ENCODE measurements at regions not wholly inside any gene's neighbourhood (a gene's known extent, or its start where the extent isn't known, plus 50 kb on each side); places are given as distances from the start of the nearest gene placed in this dataset.

GRCh38 chr1:66433611-66434010, 100.3 kb upstream of the SGIP1 start:
- H3K27ac ChIP-seq (ENCODE audit: low read depth, low read length): no peak overlapping the region
- DNase-seq: no peak
- H3K9me3 ChIP-seq (ENCODE audit: insufficient read depth, low read depth, low read length): peaks cover 2% of the 10 kb centered on the region
- no peak overlapping the region for H3K23ac ChIP-seq (ENCODE audit: low read length)
- H3K18ac ChIP-seq (ENCODE audit: low read length): no peak overlapping the region
- no peak overlapping the region for H2AK5ac ChIP-seq (ENCODE audit: low read length)
- H3K9ac ChIP-seq (ENCODE audit: low read length): no peak overlapping the region
- H4K12ac ChIP-seq (ENCODE audit: low read depth, low read length): no peak overlapping the region
- no peak overlapping the region for H3K4ac ChIP-seq (ENCODE audit: low read depth, low read length)
- no peaks in the 10 kb centered on the region for H3K36me3 ChIP-seq (ENCODE audit: control insufficient read depth in 1 of 2, insufficient read depth in 2 of 2, low read length in 2 of 2)
- no peaks in the 10 kb centered on the region for H3K79me2 ChIP-seq (ENCODE audit: control insufficient read depth, insufficient read depth, low read length, poor library complexity)
- H3K14ac ChIP-seq (ENCODE audit: low read length): no peak overlapping the region
- no peak overlapping the region for H2BK120ac ChIP-seq (ENCODE audit: insufficient read depth, low read length, poor library complexity)
- H2AFZ ChIP-seq (ENCODE audit: insufficient read depth, low read length, poor library complexity): no peak overlapping the region
- H4K8ac ChIP-seq (ENCODE audit: low read depth, low read length): no peak overlapping the region
- H2BK5ac ChIP-seq (ENCODE audit: low read depth, low read length, poor library complexity): no peak overlapping the region
- H3K4me3 ChIP-seq (ENCODE audit: low read depth, low read length): no peak overlapping the region
- no peak overlapping the region for H4K91ac ChIP-seq (ENCODE audit: low read depth, low read length)
- no peaks in the 10 kb centered on the region for H3K79me1 ChIP-seq (ENCODE audit: low read length)
- no peak overlapping the region for H3K4me2 ChIP-seq (ENCODE audit: low read length)
- H3K4me1 ChIP-seq (ENCODE audit: control insufficient read depth in 1 of 2, insufficient read depth in 2 of 2, low read length in 2 of 2): peaks cover 0 to 3% of the 10 kb centered on the region in 2 experiments
- no peaks in the 10 kb centered on the region for H3K27me3 ChIP-seq (ENCODE audit: insufficient read depth, low read length)
- no peak overlapping the region for H2BK12ac ChIP-seq (ENCODE audit: low read length)

DNA sequence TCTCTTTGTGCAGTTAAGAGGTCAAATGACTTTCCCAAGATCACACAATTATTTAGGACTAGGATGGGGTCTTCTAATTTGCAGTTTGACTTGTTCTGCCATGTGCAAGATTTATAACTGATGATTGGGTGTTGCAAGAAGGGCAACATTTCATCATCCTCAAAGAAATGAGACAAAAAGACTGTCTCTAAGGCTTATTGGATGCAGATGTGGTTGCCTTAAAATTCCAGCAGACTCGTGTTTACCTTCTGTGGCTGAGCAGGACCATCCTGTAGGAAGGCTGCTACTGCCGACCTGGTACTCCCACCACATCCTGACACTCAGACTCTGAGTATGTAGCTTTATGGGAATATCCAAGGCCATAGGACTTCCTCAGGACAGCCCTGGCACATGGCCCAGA, 99.9 kb upstream of the SGIP1 start:
- H2BK120ac ChIP-seq (ENCODE audit: insufficient read depth, low read length, poor library complexity): no peak overlapping the region
- no peak overlapping the region for H4K12ac ChIP-seq (ENCODE audit: low read depth, low read length)
- no peaks in the 10 kb centered on the region for H3K79me1 ChIP-seq (ENCODE audit: low read length)
- no CpG with 5 or more reads among the region's 2 CpGs for WGBS (ENCODE audit: extremely low coverage, insufficient coverage, insufficient read length)
- H2AFZ ChIP-seq (ENCODE audit: insufficient read depth, low read length, poor library complexity): no peak overlapping the region
- no peak overlapping the region for H3K4me3 ChIP-seq (ENCODE audit: low read depth, low read length)
- H3K23ac ChIP-seq (ENCODE audit: low read length): no peak overlapping the region
- H4K8ac ChIP-seq (ENCODE audit: low read depth, low read length): no peak overlapping the region
- no peak overlapping the region for H3K9ac ChIP-seq (ENCODE audit: low read length)
- H3K36me3 ChIP-seq (ENCODE audit: control insufficient read depth in 1 of 2, insufficient read depth in 2 of 2, low read length in 2 of 2): no peaks in the 10 kb centered on the region
- DNase-seq: no peak
- H2AK5ac ChIP-seq (ENCODE audit: low read length): no peak overlapping the region
- peaks cover 2% of the 10 kb centered on the region for H3K9me3 ChIP-seq (ENCODE audit: insufficient read depth, low read depth, low read length)
- H3K14ac ChIP-seq (ENCODE audit: low read length): no peak overlapping the region
- H4K91ac ChIP-seq (ENCODE audit: low read depth, low read length): no peak overlapping the region
- H3K79me2 ChIP-seq (ENCODE audit: control insufficient read depth, insufficient read depth, low read length, poor library complexity): no peaks in the 10 kb centered on the region
- no peak overlapping the region for H3K4ac ChIP-seq (ENCODE audit: low read depth, low read length)
- no peak overlapping the region for H3K4me2 ChIP-seq (ENCODE audit: low read length)
- no peak overlapping the region for H3K27ac ChIP-seq (ENCODE audit: low read depth, low read length)
- H3K4me1 ChIP-seq (ENCODE audit: control insufficient read depth in 1 of 2, insufficient read depth in 2 of 2, low read length in 2 of 2): peaks cover 0 to 3% of the 10 kb centered on the region in 2 experiments
- H3K27me3 ChIP-seq (ENCODE audit: insufficient read depth, low read length): no peaks in the 10 kb centered on the region
- H3K18ac ChIP-seq (ENCODE audit: low read length): no peak overlapping the region
- no peak overlapping the region for H2BK5ac ChIP-seq (ENCODE audit: low read depth, low read length, poor library complexity)
- H2BK12ac ChIP-seq (ENCODE audit: low read length): no peak overlapping the region

DNA sequence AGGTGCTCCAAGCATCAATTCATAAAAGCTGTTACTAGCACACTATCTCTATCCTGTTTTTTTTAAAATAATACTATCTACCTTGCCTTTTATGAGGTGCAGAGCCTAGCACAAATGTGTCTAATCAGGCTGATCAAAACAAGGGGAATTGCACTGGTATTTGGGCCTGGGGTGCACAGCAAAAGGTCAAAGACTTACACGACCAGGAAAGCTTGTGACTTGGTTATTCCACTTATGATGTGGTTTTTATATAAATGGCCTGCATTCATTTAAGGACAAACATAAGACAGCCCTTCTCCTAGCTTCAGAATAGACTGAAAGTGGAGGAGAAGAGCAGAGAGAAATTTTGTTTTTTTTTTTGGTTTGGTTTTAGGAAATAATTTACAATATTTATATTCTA, 98.4 kb upstream of the SGIP1 start:
- no peaks in the 10 kb centered on the region for H3K79me2 ChIP-seq (ENCODE audit: control insufficient read depth, insufficient read depth, low read length, poor library complexity)
- no peak overlapping the region for H3K18ac ChIP-seq (ENCODE audit: low read length)
- H3K4me1 ChIP-seq (ENCODE audit: control insufficient read depth in 1 of 2, insufficient read depth in 2 of 2, low read length in 2 of 2): peaks cover 0 to 3% of the 10 kb centered on the region in 2 experiments
- H3K4ac ChIP-seq (ENCODE audit: low read depth, low read length): no peak overlapping the region
- no CpG with 5 or more reads among the region's 1 CpG for WGBS (ENCODE audit: extremely low coverage, insufficient coverage, insufficient read length)
- H2BK12ac ChIP-seq (ENCODE audit: low read length): no peak overlapping the region
- H2BK120ac ChIP-seq (ENCODE audit: insufficient read depth, low read length, poor library complexity): no peak overlapping the region
- H2AK5ac ChIP-seq (ENCODE audit: low read length): no peak overlapping the region
- H3K9ac ChIP-seq (ENCODE audit: low read length): no peak overlapping the region
- H3K4me3 ChIP-seq (ENCODE audit: low read depth, low read length): no peak overlapping the region
- no peak overlapping the region for H3K23ac ChIP-seq (ENCODE audit: low read length)
- no peak overlapping the region for H2AFZ ChIP-seq (ENCODE audit: insufficient read depth, low read length, poor library complexity)
- DNase-seq: no peak
- H3K14ac ChIP-seq (ENCODE audit: low read length): no peak overlapping the region
- H3K36me3 ChIP-seq (ENCODE audit: control insufficient read depth in 1 of 2, insufficient read depth in 2 of 2, low read length in 2 of 2): no peaks in the 10 kb centered on the region
- no peaks in the 10 kb centered on the region for H3K27me3 ChIP-seq (ENCODE audit: insufficient read depth, low read length)
- no peak overlapping the region for H4K8ac ChIP-seq (ENCODE audit: low read depth, low read length)
- H3K79me1 ChIP-seq (ENCODE audit: low read length): no peaks in the 10 kb centered on the region
- no peak overlapping the region for H3K4me2 ChIP-seq (ENCODE audit: low read length)
- H3K27ac ChIP-seq (ENCODE audit: low read depth, low read length): no peak overlapping the region
- peaks cover 2% of the 10 kb centered on the region for H3K9me3 ChIP-seq (ENCODE audit: insufficient read depth, low read depth, low read length)
- no peak overlapping the region for H4K12ac ChIP-seq (ENCODE audit: low read depth, low read length)
- H4K91ac ChIP-seq (ENCODE audit: low read depth, low read length): no peak overlapping the region
- no peak overlapping the region for H2BK5ac ChIP-seq (ENCODE audit: low read depth, low read length, poor library complexity)

GRCh38 chr1:66436378-66437135, 97.4 kb upstream of the SGIP1 start:
- Histone ChIP-seq H3K9ac (ENCODE audit: low read length) (no peak overlapping the region), H3K27ac (ENCODE audit: low read depth, low read length) (no peak overlapping the region), H3K23ac (ENCODE audit: low read length) (no peak overlapping the region), H2BK5ac (ENCODE audit: low read depth, low read length, poor library complexity) (no peak overlapping the region), H2AFZ (ENCODE audit: insufficient read depth, low read length, poor library complexity) (no peak overlapping the region), H4K91ac (ENCODE audit: low read depth, low read length) (no peak overlapping the region), H2AK5ac (ENCODE audit: low read length) (no peak overlapping the region), H2BK12ac (ENCODE audit: low read length) (no peak overlapping the region), H3K79me2 (ENCODE audit: control insufficient read depth, insufficient read depth, low read length, poor library complexity) (no peaks in the 10 kb centered on the region), H3K14ac (ENCODE audit: low read length) (no peak overlapping the region), H3K36me3 (ENCODE audit: control insufficient read depth in 1 of 2, insufficient read depth in 2 of 2, low read length in 2 of 2) (no peaks in the 10 kb centered on the region), H4K12ac (ENCODE audit: low read depth, low read length) (no peak overlapping the region), H3K9me3 (ENCODE audit: insufficient read depth, low read depth, low read length) (no peaks in the 10 kb centered on the region), H3K4me2 (ENCODE audit: low read length) (no peak overlapping the region), H2BK120ac (ENCODE audit: insufficient read depth, low read length, poor library complexity) (no peak overlapping the region), H3K18ac (ENCODE audit: low read length) (no peak overlapping the region), H3K4ac (ENCODE audit: low read depth, low read length) (no peak overlapping the region), H3K4me3 (ENCODE audit: low read depth, low read length) (no peak overlapping the region), H3K27me3 (ENCODE audit: insufficient read depth, low read length) (no peaks in the 10 kb centered on the region), H4K8ac (ENCODE audit: low read depth, low read length) (no peak overlapping the region), H3K4me1 (ENCODE audit: control insufficient read depth in 1 of 2, insufficient read depth in 2 of 2, low read length in 2 of 2) (peaks cover 0 to 3% of the 10 kb centered on the region in 2 experiments), H3K79me1 (ENCODE audit: low read length) (no peaks in the 10 kb centered on the region)
- peak; percentile 76 to 79 for DNase-seq
- WGBS (ENCODE audit: extremely low coverage, insufficient coverage, insufficient read length): no CpG with 5 or more reads among the region's 4 CpGs

Measured in trophoblast cell (in vitro differentiated cells and primary cell).